ENCODE measurements at regions not wholly inside any gene's neighbourhood (a gene's known extent, or its start where the extent isn't known, plus 50 kb on each side); places are given as distances from the start of the nearest gene placed in this dataset.

DNA sequence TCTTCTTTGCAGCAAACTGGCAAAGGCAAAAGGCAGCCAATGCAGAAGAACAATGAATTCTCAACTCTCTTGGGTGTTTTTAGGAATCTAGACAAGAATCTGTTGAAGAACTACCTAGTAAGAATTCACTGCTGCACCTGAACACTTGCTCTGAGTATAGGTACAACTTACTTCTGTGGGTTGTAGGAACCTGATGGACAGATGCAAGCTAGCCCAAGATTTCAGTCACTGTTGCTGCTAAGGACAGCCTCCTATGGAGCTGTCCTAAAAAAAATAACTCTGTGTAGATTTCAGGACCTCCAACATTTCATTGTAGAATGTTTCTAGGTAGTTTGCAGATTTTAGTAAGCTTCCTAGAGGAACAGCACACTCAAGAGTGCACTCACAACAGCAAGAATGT, 363.5 kb downstream of the CBLN2 start:
- no peak for DNase-seq

GRCh38 chr18:72174972-72175649, 369.0 kb downstream of the CBLN2 start:
- DNase-seq, result no peak

DNA sequence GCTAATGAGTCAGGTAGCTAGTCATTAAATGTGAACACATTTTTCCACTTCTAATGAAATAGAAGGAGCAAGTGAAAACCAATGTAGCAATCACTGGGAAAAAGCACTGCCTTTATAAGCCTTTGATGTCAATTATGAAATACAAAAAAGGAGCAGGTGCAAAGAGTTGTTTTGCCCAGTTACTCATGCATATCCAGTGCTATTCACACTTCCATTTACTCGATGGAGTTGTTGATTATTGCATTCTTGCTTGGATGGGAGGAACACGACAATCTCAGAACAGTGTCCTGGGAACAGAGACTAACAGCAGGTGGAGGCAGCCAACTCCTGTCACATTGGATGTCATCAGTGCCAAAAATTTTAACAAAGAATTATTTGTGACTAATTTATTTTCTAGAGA, 372.5 kb downstream of the CBLN2 start:
- DNase-seq, result peak; percentile 58

GRCh38 chr18:72161691-72162090, 382.5 kb downstream of the CBLN2 start:
- peak; percentile 18 for DNase-seq

- DNase-seq, result peak; percentile 58
Observed at GRCh38 chr18:72160510-72161445, 383.4 kb downstream of the CBLN2 start.

- DNase-seq, result no peak
Observed at GRCh38 chr18:72155327-72155726, 388.8 kb downstream of the CBLN2 start.

DNA sequence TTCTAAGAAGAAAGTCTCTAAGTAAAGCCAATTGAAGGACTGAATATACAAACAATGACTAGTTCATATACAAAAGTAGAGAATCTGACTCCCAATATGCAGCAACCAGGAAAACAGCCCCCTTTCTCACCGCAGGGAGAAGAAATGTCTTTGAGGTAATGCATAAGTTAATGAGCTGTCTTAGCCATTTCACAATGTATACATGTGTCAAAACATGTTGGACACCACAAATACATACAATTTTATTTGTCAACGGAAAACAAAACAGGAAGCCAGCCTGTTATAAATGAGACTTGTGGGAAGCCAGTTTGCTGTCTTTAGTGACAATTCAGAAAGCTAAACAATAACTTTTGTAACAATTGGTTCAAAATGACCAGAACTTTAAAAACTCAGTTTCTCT, 389.2 kb downstream of the CBLN2 start:
- no peak for DNase-seq

DNA sequence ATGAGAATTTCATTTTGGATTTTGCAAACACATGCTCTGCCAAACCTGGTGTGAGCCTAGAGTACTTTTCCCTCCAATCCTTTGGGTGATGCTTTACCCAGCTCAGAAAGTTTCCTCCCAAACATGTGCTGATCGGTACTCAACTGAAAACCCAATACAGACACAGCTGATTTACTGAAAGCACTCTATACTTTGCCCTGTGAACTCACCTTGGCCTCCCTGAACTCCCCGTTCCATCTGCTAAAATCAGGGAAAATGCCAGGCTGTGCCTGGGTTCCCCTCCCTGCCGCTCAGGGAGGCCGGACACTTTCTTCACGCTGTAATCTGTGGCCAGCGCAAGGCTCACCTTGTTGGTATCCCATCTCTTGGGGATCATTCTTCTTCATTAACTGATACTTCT, 391.2 kb downstream of the CBLN2 start:
- no peak for DNase-seq

- DNase-seq, result no peak
Observed at GRCh38 chr18:72147830-72148229, 396.3 kb downstream of the CBLN2 start.

GRCh38 chr18:72140007-72140406, 404.1 kb downstream of the CBLN2 start:
- no peak for DNase-seq

- no peak for DNase-seq
Observed at GRCh38 chr18:72128649-72129048, 415.5 kb downstream of the CBLN2 start.

DNA sequence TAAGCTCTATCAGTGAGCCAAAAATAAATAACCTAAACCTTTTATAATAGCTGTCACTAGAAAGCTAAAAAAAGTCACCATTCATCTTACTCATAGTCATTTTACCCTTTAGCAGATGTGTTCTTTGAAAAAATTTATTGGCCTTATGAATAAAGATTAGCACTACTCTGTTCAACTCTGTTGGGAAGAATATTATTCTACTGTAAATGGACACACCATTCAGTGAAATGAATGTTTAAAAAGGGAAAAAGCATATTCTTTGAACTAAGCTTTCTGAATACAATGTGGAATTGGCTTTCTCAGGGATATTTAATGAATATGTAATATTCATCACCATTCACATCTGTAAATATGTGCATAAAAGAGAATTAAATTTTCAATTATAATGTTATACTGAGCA, 422.0 kb downstream of the CBLN2 start:
- DNase-seq, result no peak

- DNase-seq, result no peak
Observed at GRCh38 chr18:72119082-72119481, 425.1 kb downstream of the CBLN2 start.

DNA sequence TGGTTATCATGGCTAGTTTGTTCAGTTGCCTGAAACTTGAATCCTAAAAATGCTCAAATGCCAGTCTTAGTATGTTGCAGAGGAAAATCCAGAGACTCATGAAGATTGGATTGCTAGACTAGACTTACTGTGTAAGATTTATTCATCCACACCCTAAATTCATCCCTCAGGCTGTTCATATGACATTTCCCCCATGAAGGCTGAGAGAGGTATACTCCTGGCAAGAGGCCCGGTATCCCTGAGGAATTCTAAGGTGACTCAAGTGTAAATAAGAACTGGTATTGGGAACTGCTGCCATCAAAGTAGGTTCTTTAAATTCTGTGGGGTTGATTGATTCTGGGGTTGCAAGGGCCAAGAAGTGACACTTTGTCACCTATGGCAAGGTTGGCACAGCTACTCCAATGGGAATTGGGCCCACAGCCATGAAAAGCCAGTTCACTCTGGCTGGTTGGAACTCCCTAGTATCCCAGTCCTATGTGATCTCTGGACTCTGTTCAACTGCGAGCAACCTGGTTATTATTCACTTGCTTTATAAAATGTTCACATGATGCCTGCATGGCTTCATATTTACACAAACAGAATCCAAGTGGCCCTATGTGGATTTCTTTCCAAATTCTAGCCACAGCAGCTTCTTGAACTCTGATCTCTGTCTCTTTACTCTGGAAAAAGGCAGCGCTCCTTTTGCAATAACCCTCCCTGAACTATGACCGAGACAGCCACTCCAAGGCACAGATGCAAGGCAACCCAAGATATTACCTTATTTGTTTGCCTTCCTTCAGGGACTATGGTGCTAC, 429.1 kb downstream of the CBLN2 start:
- DNase-seq, result no peak

GRCh38 chr18:72107647-72108383, 436.3 kb downstream of the CBLN2 start:
- peak; percentile 27 for DNase-seq

GRCh38 chr18:72104851-72105250, 439.3 kb downstream of the CBLN2 start:
- DNase-seq, result no peak

DNA sequence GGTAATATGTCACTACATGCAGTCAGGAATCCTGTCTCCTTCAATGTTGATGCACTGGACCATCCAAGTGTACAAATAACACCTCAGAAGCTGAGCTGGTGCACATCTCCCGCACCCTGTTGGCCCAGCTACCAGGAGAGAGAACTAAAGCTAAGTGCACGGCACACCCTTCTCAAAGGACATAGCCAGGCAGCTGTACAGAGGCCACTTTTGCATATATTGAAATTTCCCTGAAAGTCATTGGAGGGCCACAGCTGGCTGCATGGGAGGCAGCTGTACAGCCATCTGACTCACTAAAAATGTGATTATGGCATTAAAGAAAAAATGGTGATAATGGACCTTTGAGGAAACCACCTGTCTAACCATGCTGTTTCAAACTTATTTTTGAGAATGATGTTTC, 441.7 kb downstream of the CBLN2 start:
- no peak for DNase-seq

GRCh38 chr18:72100465-72101004, 443.6 kb downstream of the CBLN2 start:
- no peak for DNase-seq

- no peak for DNase-seq
Observed at GRCh38 chr18:72091369-72091768, 452.8 kb downstream of the CBLN2 start.

GRCh38 chr18:72089432-72089831, 454.7 kb downstream of the CBLN2 start:
- DNase-seq, result no peak

GRCh38 chr18:72086421-72086820, 457.7 kb downstream of the CBLN2 start:
- peak; percentile 9 for DNase-seq

GRCh38 chr18:72075040-72075439, 469.1 kb downstream of the CBLN2 start:
- no peak for DNase-seq

Measured in NCI-H510A (cell line).